ENCODE measurements at regions not wholly inside any gene's neighbourhood (a gene's known extent, or its start where the extent isn't known, plus 50 kb on each side); places are given as distances from the start of the nearest gene placed in this dataset.

- no peak for TF ChIP-seq CTCF (conservative IDR thresholded peaks at IDR 0.05)
- TF ChIP-seq ZFX (IDR thresholded peaks at IDR 0.05) = no peak
Observed at GRCh38 chr2:21590026-21590690, 466.4 kb downstream of the TDRD15 start.

Measured in C4-2B (cell line).